Kidney (tissue), 13 donors: ENCODE measurements at regions not wholly inside any gene's neighbourhood (a gene's known extent, or its start where the extent isn't known, plus 50 kb on each side); places are given as distances from the start of the nearest gene placed in this dataset.

Source experiments
- DNase-seq, 5 donors: peaks; one replicate each; pipeline ENCODE4 v3.0.0-alpha.2; 2013 to 2020
- FAIRE-seq: peaks from 2 replicates; lab custom pipeline; 2012; peaks lifted over from hg19 to GRCh38; lab: Jason Lieb, UNC
- H3K27ac ChIP-seq, 2 donors: one replicate each; pipeline ENCODE4 v1.7.0; 2013; ENCODE audit warnings: low read depth in 2 of 2, low read length in 2 of 2, inconsistent platforms in 1 of 2
- H3K27me3 ChIP-seq: one replicate; pipeline ENCODE4 v1.7.1; 2013; ENCODE audit warnings: low read length, inconsistent platforms; ENCODE audit not compliant: control insufficient read depth, insufficient read depth
- H3K36me3 ChIP-seq, 3 donors: one replicate each; pipeline versions ENCODE4 v1.7.0 to v1.7.1; 2013; ENCODE audit warnings: low read length in 3 of 3, control low read depth in 1 of 3, inconsistent platforms in 1 of 3; ENCODE audit not compliant: insufficient read depth in 3 of 3, control insufficient read depth in 2 of 3
- H3K4me1 ChIP-seq, 3 donors: one replicate each; pipeline versions ENCODE4 v1.7.0 to v1.7.1; 2013; ENCODE audit warnings: low read length in 3 of 3, inconsistent platforms in 1 of 3, low read depth in 1 of 3; ENCODE audit not compliant: control insufficient read depth in 2 of 3, insufficient read depth in 2 of 3
- H3K4me3 ChIP-seq, 3 donors: one replicate each; pipeline versions ENCODE4 v1.7.0 to v1.8.1; 2013; ENCODE audit warnings: low read length in 3 of 3, control low read depth in 1 of 3, inconsistent platforms in 1 of 3
- H3K9ac ChIP-seq, 3 donors: one replicate each; pipeline versions ENCODE4 v1.7.0 to v1.7.1; 2013; ENCODE audit warnings: low read length in 3 of 3, control low read depth in 1 of 3, inconsistent platforms in 1 of 3
- H3K9me3 ChIP-seq, 3 donors: one replicate each; pipeline versions ENCODE4 v1.7.0 to v1.7.1; 2013; ENCODE audit warnings: low read length in 3 of 3, control low read depth in 1 of 3, inconsistent platforms in 1 of 3; ENCODE audit not compliant: control insufficient read depth in 2 of 3, insufficient read depth in 1 of 3
- CTCF ChIP-seq: IDR thresholded peaks from 3 replicates; pipeline ENCODE4 v1.5.1; 2012; ENCODE audit warnings: mild to moderate bottlenecking, moderate library complexity, borderline replicate concordance; ENCODE audit not compliant: insufficient read depth; ENCODE audit errors: extremely low read depth
- intact Hi-C: fragments of 100-400 bp; cut with DNase I; formaldehyde crosslinking; loops from one replicate; pipeline ENCODE4 v1.11.1; 2022
- donor health status: control.
- donor health status: control.
- donor health status: control.
- donor health status: control.
- donor health status: control.
- donor health status: DM: yes; HTN: yes; CAD: no.
- donor health status: Normal renal cell carcinoma (clear cell type).

GRCh38 chr14:39948235-39948634, 516.0 kb upstream of the FBXO33 start:
- Histone ChIP-seq H3K4me3 (no peak overlapping the region), H3K9ac (no peak overlapping the region), H3K36me3 (no peaks in the 10 kb centered on the region), H3K4me1 (no peaks in the 10 kb centered on the region), H3K27me3 (no peaks in the 10 kb centered on the region), H3K9me3 (peaks cover 0 to 2% (median 1%) of the 10 kb centered on the region in 3 donors), H3K27ac (no peak overlapping the region)
- DNase-seq (no peak), FAIRE-seq (no peak)
- TF ChIP-seq CTCF = no peak
- intact Hi-C loops = no loop called here

GRCh38 chr14:39946807-39947206, 514.6 kb upstream of the FBXO33 start:
- H3K27ac ChIP-seq = no peak overlapping the region
- intact Hi-C loops = no loop called here
- FAIRE-seq (no peak), DNase-seq (no peak)
- no peaks in the 10 kb centered on the region for H3K4me1 ChIP-seq
- no peaks in the 10 kb centered on the region for H3K27me3 ChIP-seq
- TF ChIP-seq CTCF = no peak
- no peaks in the 10 kb centered on the region for H3K36me3 ChIP-seq
- H3K4me3 ChIP-seq = no peak overlapping the region
- no peak overlapping the region for H3K9ac ChIP-seq
- no peaks in the 10 kb centered on the region for H3K9me3 ChIP-seq

- Histone ChIP-seq H3K9ac (no peak overlapping the region), H3K4me1 (no peaks in the 10 kb centered on the region), H3K27ac (no peak overlapping the region), H3K27me3 (no peaks in the 10 kb centered on the region), H3K36me3 (no peaks in the 10 kb centered on the region), H3K4me3 (no peak overlapping the region), H3K9me3 (no peaks in the 10 kb centered on the region)
- intact Hi-C loops = no loop called here
- FAIRE-seq (no peak), DNase-seq (no peak)
- no peak for TF ChIP-seq CTCF
Measured at GRCh38 chr14:39939023-39939422, 506.8 kb upstream of the FBXO33 start.
